Transverse colon (tissue), 4 donors: ENCODE measurements at regions not wholly inside any gene's neighbourhood (a gene's known extent, or its start where the extent isn't known, plus 50 kb on each side); places are given as distances from the start of the nearest gene placed in this dataset.

Experiments used
- DNase-seq: peaks from one replicate; pipeline ENCODE4 v3.0.0-alpha.2; 2019
- H3K27ac ChIP-seq, 4 donors: fragments of 200-600 bp; sonication (generic); 2 replicates each; pipeline ENCODE4 v1.5.1; 2016 to 2018; ENCODE audit warnings: inconsistent platforms in 4 of 4
- H3K27me3 ChIP-seq: fragments of 200-600 bp; sonication (generic); 2 replicates; pipeline ENCODE4 v1.5.1; 2017; ENCODE audit warnings: inconsistent platforms
- H3K36me3 ChIP-seq, 4 donors: fragments of 200-600 bp; sonication (generic); 2 replicates each; pipeline ENCODE4 v1.5.1; 2017 to 2019; ENCODE audit warnings: inconsistent platforms in 4 of 4
- H3K4me1 ChIP-seq, 4 donors: fragments of 200-600 bp; sonication (generic); 2 replicates each; pipeline ENCODE4 v1.5.1; 2017 to 2020; ENCODE audit warnings: inconsistent platforms in 4 of 4
- H3K4me3 ChIP-seq, 4 donors: fragments of 200-600 bp; sonication (generic); 1 replicate in 1 of 4; 2 replicates in 3 of 4; pipeline versions ENCODE4 v1.5.1 to v1.6.1; 2017 to 2019; ENCODE audit warnings: inconsistent platforms in 4 of 4
- H3K9me3 ChIP-seq, 2 donors: fragments of 200-600 bp; sonication (generic); 2 replicates each; pipeline ENCODE4 v1.5.1; 2017 to 2019; ENCODE audit warnings: inconsistent platforms in 2 of 2
- EP300 ChIP-seq: sonication (generic); formaldehyde crosslinking; IDR thresholded peaks from one replicate; pipeline ENCODE4 v1.6.1; 2017; ENCODE audit warnings: antibody characterized with exemption, low read depth
- POLR2A ChIP-seq: fragments of 450-650 bp; IDR thresholded peaks from one replicate; pipeline ENCODE4 v1.6.1; 2016; ENCODE audit warnings: antibody characterized with exemption, mild to moderate bottlenecking, moderate library complexity
- POLR2AphosphoS5 ChIP-seq, 3 donors: sonication (generic); formaldehyde crosslinking; IDR thresholded peaks; one replicate each; pipeline ENCODE4 v1.6.1; 2016; ENCODE audit warnings: antibody characterized with exemption in 3 of 3
- WGBS, 2 donors: methylation state at CpG; one replicate each; pipeline ENCODE4 v1.1.5; 2018; ENCODE audit warnings: low coverage in 1 of 2; 5-methylcytosine and 5-hydroxymethylcytosine counted together
- in situ Hi-C, 4 donors: fragments of 200-750 bp; cut with MboI; loops; one replicate each; pipeline versions ENCODE4 v1.15.0 to v1.15.1; 2017; ENCODE audit warnings: low sequenced_read_pairs in 3 of 4, low pct_ligation_motif_present in 1 of 4, low pct_unique_long_range_greater_than_20kb in 1 of 4
- intact Hi-C: fragments of 100-400 bp; cut with DNase I; formaldehyde crosslinking; loops from one replicate; pipeline ENCODE4 v1.15.1; 2023; ENCODE audit warnings: low total_unique reads
- TF ChIP-seq, protein P1 (sequence below), 5 experiments: fragments of 200-600 bp in 3 of 5; fragments of 450-650 bp in 2 of 5; sonication (generic) in 3 of 5; IDR thresholded peaks; 1 replicate in 2 of 5; 2 replicates in 3 of 5; pipeline ENCODE4 v1.5.1; 2016 to 2017; ENCODE audit warnings: antibody characterized with exemption in 5 of 5, inconsistent platforms in 3 of 5, mild to moderate bottlenecking in 2 of 5, moderate library complexity in 1 of 5

DNA sequence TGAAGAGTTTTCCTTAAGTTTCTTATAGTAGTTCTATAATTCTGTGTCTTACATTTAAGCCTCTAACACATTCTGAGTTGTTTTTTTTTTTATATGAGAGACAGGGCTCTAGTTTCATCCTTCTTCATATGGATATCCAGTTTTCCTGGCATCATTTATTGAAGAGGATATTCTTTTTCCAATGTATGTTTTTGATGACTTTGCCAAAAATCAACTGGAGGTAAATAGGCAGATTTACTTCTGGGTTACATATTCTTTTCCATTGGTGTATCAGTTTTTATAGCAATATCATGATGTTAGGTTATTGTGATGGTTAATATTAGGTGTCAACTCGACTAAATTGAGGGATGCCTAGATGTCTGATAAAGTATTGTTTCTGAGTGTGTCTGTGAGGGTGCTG lies 650.7 kb upstream of the GRID2 start:
- in situ Hi-C loops (no loop called here), intact Hi-C loops (loop anchor here (5.0 kb wide), 1 partner anchor 531 kb away; no protein-coding TSS in a partner anchor)
- DNase-seq = no peak
- H3K27me3 ChIP-seq = no peaks in the 10 kb centered on the region
- TF ChIP-seq POLR2A (no peak), POLR2AphosphoS5 (IDR thresholded peaks at IDR 0.05) (no peak), EP300 (no peak)
- TF ChIP-seq, protein P1, sequence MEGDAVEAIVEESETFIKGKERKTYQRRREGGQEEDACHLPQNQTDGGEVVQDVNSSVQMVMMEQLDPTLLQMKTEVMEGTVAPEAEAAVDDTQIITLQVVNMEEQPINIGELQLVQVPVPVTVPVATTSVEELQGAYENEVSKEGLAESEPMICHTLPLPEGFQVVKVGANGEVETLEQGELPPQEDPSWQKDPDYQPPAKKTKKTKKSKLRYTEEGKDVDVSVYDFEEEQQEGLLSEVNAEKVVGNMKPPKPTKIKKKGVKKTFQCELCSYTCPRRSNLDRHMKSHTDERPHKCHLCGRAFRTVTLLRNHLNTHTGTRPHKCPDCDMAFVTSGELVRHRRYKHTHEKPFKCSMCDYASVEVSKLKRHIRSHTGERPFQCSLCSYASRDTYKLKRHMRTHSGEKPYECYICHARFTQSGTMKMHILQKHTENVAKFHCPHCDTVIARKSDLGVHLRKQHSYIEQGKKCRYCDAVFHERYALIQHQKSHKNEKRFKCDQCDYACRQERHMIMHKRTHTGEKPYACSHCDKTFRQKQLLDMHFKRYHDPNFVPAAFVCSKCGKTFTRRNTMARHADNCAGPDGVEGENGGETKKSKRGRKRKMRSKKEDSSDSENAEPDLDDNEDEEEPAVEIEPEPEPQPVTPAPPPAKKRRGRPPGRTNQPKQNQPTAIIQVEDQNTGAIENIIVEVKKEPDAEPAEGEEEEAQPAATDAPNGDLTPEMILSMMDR (IDR thresholded peaks at IDR 0.05) = no peak
- no peak overlapping the region for H3K27ac ChIP-seq
- H3K36me3 ChIP-seq = no peaks in the 10 kb centered on the region
- H3K9me3 ChIP-seq = no peaks in the 10 kb centered on the region
- H3K4me3 ChIP-seq = no peak overlapping the region
- H3K4me1 ChIP-seq = no peaks in the 10 kb centered on the region
- WGBS, 2 donors = 50 to 65% methylated on average over 1 of the region's 1 CpG

DNA sequence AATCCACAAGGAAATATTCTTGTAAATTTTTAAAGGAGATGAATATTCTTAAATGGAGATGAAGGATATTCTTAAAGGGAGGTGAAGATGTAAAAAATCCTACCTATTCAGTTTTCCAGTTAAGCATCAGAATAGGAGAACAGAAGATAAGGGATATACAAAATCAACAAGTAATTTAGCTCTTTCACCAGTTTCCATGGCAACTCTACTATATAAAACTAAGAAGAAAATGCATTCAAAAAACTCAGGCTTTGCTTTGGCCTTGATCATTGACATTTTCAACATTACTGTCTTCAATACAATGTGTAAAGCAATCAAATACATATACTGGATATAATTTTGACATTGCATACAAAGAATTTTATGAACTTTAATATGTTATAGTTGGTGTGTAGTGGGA lies 622.7 kb upstream of the GRID2 start:
- Histone ChIP-seq H3K4me1 (no peaks in the 10 kb centered on the region), H3K9me3 (no peaks in the 10 kb centered on the region), H3K27me3 (no peaks in the 10 kb centered on the region), H3K36me3 (no peaks in the 10 kb centered on the region), H3K27ac (no peak overlapping the region), H3K4me3 (no peak overlapping the region)
- no peak for DNase-seq
- in situ Hi-C loops (no loop called here), intact Hi-C loops (no loop called here)
- no peak for TF ChIP-seq EP300
- TF ChIP-seq POLR2AphosphoS5 (IDR thresholded peaks at IDR 0.05) = no peak
- TF ChIP-seq, protein P1 (IDR thresholded peaks at IDR 0.05) = no peak
- no peak for TF ChIP-seq POLR2A

DNA sequence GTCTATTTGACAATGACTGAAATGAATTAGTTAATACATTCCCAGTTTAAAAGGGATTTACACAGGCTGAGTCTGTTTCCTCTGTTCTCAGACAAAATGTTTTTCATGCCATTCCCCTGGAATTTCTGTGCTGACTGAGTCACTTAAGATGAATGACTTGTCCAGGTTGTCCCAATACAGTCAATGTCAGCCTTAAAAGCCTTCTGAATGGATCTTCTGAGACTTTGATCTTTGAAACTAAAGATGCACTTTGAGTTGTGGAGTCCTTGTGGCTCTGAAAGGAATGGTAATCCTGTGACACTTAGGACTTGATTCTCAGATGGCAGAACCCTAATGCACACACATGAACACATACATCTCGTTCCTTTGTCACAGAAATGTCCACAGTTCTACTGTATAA lies 622.2 kb upstream of the GRID2 start:
- TF ChIP-seq POLR2AphosphoS5 (IDR thresholded peaks at IDR 0.05) (no peak), EP300 (no peak), POLR2A (no peak)
- TF ChIP-seq, protein P1 (IDR thresholded peaks at IDR 0.05) = no peak
- WGBS, 2 donors = 57% methylated on average over 1 of the region's 1 CpG; no CpG with 5 or more reads in 1 of the 2 donors
- in situ Hi-C loops = no loop called here

DNA sequence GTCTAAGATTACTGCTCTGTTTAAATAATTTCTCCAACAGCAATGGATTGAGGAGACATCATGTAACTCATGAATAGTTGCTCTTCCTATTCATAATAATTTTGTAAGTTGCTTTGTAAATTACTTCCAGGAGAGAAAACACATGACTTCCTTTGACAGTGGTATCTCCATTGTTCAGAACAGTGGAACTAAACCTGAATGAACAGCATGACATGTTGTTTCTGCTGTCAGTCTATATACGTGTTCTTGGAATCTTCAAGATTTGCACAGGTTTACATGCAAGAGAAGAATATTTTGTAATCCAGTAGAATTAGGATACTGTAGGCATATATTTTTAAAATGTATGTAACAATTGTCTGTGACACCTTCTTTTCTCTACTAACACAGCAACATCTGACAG lies 618.8 kb upstream of the GRID2 start:
- Histone ChIP-seq H3K27me3 (no peaks in the 10 kb centered on the region), H3K4me3 (no peak overlapping the region), H3K9me3 (no peaks in the 10 kb centered on the region), H3K36me3 (no peaks in the 10 kb centered on the region), H3K4me1 (no peaks in the 10 kb centered on the region), H3K27ac (no peak overlapping the region)
- TF ChIP-seq EP300 (no peak), POLR2A (no peak), POLR2AphosphoS5 (IDR thresholded peaks at IDR 0.05) (no peak)
- TF ChIP-seq, protein P1 (IDR thresholded peaks at IDR 0.05) = no peak
- DNase-seq = no peak
- intact Hi-C loops = no loop called here
- 57 to 75% methylated on average over 1 of the region's 1 CpG for WGBS, 2 donors
- in situ Hi-C loops = no loop called here

More for the DNA sequence above, 622.2 kb upstream of the GRID2 start:
- H3K27ac ChIP-seq = no peak overlapping the region
- no peaks in the 10 kb centered on the region for H3K36me3 ChIP-seq
- no peak for DNase-seq
- no peaks in the 10 kb centered on the region for H3K4me1 ChIP-seq
- no peaks in the 10 kb centered on the region for H3K9me3 ChIP-seq
- no peaks in the 10 kb centered on the region for H3K27me3 ChIP-seq
- intact Hi-C loops = no loop called here
- no peak overlapping the region for H3K4me3 ChIP-seq
